GM18868 (cell line): ENCODE measurements at regions not wholly inside any gene's neighbourhood (a gene's known extent, or its start where the extent isn't known, plus 50 kb on each side); places are given as distances from the start of the nearest gene placed in this dataset.

Experiments used
- ATAC-seq: cut with Tn5 transposase; IDR thresholded peaks from one replicate; pipeline ENCODE4 v1.9.1; 2021; ENCODE audit warnings: mild to moderate bottlenecking, moderate library complexity; ENCODE audit not compliant: unreplicated experiment

DNA sequence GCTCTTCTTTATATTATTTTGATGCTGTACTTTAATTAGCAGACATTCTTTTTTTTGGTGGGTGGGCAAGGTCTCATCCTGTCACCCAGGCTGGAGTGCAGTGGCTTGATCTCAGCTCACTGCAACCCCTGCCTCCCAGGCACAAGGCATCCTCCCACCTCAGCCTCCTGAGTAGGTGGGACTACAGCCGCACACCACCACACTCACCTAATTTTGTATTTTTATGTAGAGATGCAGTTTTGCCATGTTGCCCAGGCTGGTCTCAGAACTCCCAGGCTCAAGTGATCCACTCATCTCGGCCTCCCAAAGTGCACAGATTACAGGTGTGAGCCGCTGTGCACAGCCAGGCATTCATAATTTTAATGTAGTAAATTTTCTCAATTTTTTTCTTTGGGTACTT lies 608.1 kb downstream of the ZNF385D start:
- no peak for ATAC-seq

- no peak for ATAC-seq
Measured at GRCh38 chr3:21142031-21142430, 609.0 kb downstream of the ZNF385D start.

GRCh38 chr3:21140785-21141184 lies 610.2 kb downstream of the ZNF385D start:
- ATAC-seq, result no peak

DNA sequence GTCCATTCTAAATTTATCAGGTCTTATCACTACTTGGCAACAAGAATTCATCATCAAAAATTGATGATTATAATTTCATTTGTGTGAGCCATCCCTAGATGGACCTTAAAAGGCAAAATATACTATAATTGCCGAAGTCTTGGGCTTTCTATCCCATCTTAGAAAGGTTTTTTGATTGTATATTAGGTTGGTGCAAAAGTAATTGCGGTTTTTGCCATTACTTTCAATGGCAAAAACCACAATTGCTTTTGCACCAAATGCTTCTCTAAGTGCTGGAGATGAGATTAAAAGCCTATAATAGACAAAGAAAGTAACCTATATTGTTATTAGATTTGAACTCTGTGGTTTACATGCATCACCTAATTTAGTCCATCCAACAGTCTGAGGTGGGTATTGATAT lies 612.9 kb downstream of the ZNF385D start:
- ATAC-seq, result no peak

DNA sequence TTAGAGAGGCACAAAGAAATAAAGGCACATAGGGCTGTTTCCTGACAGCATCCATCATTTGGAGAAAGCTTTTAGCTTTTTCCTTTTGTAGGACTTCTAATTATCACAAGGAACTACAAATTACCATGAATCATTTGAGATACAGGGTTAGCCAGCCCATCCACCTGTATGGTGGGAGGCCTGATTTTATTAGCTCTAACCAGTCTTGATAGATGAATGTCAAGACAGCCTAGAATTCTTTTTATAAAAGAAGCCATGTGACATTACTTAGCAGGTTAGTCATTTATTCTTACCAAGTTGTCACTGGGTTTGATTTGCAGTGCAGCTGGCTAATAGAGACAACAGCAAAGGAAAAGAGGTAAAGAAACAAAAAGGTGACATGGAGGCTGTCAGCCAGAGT lies 618.1 kb downstream of the ZNF385D start:
- no peak for ATAC-seq

- no peak for ATAC-seq
Measured at GRCh38 chr3:21120826-21121225, 630.2 kb downstream of the ZNF385D start.

- ATAC-seq, result no peak
Measured at GRCh38 chr3:21117370-21117769, 633.6 kb downstream of the ZNF385D start.

DNA sequence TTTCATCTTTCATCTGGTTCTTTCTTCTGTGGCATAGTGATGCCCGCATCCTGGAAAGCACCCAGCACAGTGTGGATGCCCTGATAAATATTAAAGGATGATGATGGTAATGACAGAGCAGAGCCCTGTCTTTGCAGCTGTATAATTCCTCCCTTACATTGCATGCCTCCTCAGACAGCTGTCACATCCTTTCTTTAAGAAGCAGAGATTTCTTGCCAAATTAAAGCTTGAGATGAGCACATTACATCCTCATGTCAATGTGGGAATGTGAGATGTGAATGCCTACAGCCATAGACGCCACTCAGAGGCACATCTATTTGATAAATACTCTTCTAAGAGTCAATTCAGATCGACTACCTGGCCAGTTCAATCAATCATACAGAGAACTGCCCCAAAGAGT lies 642.0 kb downstream of the ZNF385D start:
- no peak for ATAC-seq

- no peak for ATAC-seq
Measured at GRCh38 chr3:21105784-21106183, 645.2 kb downstream of the ZNF385D start.

DNA sequence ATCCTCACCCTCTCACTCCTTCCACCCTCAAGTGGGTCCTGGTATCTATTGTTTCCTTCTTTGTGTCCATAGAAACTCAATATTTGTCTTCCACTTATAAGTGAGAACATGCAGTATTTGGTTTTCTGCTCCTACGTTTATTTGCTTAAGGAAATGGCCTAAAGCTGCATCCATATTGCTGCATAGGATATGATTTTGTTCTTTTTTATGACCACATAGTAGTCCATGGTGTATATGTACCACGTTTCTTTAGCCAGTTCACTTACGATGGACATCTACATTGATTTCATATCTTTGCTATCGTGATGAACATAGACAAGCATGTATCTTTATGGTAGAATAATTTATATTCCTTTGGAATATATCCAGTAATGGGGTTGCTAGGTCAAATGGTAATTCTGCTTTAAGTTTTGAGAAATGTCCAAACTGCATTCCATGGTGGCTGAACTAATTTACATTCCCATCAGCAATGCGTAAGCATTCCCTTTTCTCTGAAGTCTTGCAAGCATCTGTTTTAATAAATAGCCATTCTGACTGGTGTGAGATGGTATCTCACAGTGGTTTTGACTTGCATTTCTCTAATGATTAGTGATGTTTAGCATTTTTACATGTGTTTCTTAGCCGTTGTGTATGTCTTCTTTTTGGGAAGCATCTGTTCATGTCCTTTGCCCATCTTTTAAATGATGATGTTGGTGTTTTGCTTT lies 650.2 kb downstream of the ZNF385D start:
- no peak for ATAC-seq

DNA sequence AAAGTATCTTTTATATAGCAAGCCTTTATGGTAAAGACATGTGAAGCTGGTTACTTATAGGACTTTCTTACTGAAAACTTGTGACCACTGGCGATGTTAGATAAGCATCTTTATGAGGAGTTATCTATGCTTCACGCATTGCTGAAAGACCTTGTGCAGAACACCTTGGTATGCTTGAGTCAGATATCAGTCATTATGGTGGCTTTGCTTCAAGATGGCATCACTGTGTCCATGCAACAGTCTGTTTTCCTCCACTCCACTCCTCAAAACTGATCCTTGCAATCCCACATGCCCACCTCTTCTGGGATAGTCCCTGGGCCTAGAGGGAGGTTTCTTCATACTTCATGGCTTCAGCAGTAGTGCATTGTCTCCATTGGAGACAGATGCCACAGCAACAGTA lies 656.3 kb downstream of the ZNF385D start:
- ATAC-seq, result no peak

GRCh38 chr3:21073561-21073960 lies 677.4 kb downstream of the ZNF385D start:
- ATAC-seq, result no peak

DNA sequence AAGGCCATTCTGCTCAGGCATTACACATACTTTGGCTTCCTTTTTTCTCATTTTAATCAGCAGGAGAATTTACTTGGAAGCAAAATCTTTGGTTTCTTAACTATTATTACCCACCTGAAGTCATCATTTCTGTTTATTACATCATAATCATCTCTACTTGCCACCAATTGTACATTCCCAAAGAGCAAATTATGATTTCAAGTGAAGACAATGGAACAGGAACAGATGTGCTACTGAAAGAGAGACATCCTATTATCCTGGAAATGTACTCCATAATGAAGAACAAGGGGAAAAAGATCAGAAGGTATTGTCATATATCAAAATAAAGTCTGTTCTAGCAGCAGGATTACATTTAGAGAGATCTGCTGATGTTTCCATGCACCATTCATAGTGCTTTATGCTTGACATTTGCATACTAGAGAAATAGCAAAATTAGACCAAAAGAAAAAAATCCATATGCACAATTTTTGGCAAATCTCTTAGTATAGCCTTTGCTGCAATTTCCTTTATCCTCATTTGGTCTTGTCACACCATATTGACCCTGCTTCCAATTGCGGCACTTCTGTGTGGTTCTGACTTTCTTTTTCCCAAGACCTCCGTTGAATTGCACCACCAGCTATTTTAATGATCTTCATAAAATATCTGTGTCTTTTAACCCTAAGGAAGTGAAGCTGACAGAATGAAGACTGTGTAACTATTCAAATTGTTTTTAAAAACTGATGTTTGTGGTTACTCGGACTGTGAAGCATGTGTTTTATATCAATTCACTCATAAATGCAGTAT lies 683.8 kb downstream of the ZNF385D start:
- no peak for ATAC-seq

DNA sequence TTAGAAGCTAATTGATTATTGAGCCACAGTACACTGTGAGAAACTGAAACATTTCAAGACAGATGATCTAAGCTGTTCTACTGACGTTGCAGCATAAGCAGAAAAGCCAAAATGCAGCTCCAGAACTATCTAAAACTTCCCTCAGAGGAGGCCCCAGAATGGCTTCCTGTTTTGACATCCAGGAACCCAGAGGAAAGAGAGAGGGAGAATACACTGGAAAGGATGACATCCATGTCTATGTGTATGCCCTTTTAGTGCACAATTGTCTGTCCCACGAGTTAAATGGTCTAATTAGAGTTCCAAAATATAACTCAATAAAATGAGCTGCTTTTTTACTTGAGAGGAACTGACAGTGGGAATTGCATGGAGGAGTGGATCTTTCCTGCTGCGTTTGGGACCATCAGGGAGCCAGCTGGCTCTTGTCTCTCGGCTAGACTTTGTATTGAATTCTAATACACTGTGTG lies 688.1 kb downstream of the ZNF385D start:
- no peak for ATAC-seq

- ATAC-seq, result no peak
Measured at GRCh38 chr3:21059404-21059803, 691.6 kb downstream of the ZNF385D start.

- no peak for ATAC-seq
Measured at GRCh38 chr3:21056293-21056692, 694.7 kb downstream of the ZNF385D start.

- ATAC-seq, result no peak
Measured at GRCh38 chr3:21055015-21055414, 696.0 kb downstream of the ZNF385D start.

DNA sequence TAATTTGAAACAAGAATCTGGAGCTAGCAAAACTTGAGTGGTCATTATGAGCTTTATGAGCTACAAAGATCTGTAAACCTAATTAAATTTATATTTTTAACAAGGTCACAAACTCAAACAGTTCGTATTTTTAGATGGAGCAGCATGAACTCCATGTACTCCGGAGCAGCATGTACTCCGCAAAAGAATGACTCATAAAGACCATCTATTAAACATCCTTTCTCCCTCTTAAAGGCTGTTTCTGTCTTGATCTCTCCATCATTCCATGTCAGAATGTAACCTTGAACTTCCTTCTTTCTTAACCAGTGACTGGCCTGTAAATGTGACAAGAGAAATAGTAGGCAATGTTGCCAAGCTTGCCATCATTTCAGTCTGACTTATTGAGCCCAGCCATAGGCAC lies 696.9 kb downstream of the ZNF385D start:
- ATAC-seq, result no peak

DNA sequence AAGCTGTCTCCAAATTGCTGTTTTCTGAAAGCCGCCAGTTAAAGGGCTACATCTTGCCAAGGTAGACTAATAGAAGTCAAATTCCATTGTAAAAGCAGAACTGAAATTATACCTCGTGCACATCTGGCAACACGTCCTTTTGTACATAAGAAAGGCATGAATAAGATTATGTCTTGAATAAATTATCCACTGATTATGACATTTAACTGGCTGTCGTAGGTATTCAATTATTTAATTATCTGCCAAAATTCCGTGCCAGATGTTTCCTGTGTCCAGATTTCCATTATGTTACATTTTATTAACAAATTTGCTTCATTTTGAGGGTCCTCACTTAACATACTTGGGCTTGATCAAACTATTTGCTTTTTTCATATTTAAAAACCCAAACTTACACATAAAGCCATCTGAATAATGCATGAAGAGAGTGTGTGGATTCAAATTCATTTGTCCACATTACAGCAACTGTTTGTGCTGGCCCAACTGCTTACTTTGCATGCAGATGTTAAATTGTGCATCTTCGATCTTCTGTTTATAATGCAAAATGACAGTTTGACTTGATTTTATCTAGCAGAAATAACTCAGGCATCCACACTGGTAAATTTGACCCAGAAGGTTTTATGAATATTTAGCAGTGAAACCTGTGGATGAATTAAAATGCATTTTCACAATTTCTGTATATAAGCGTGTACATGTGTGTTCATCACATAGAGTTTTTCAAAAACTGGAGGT lies 701.5 kb downstream of the ZNF385D start:
- no peak for ATAC-seq

DNA sequence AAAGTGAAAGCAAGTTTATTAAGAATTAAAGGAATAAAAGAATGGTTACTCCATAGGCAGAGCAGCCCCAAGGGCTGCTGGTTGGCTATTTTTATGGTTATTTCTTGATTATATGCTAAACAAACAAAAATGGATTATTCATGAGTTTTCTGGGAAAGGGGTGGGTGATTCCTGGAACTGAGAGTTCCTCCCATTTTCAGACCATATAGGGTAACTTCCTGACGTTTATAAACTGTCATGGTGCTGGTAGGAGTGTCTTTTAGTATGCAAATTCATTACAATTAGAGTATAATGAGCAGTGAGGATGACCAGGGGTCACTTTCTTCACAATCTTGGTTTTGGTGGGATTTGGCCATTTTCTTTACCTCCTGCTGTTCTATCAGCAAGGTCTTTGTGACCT lies 707.9 kb downstream of the ZNF385D start:
- no peak for ATAC-seq

- ATAC-seq, result no peak
Measured at GRCh38 chr3:21042184-21042583, 708.8 kb downstream of the ZNF385D start.

GRCh38 chr3:21041621-21042020 lies 709.4 kb downstream of the ZNF385D start:
- ATAC-seq, result no peak
